Panc1 (cell line): ENCODE measurements at regions not wholly inside any gene's neighbourhood (a gene's known extent, or its start where the extent isn't known, plus 50 kb on each side); places are given as distances from the start of the nearest gene placed in this dataset.

Experiments
- POLR2AphosphoS5 ChIP-seq: IDR thresholded peaks from 2 replicates; pipeline ENCODE4 v1.6.1; 2012; ENCODE audit warnings: mild to moderate bottlenecking, low read depth, low read length, moderate library complexity
- TCF7L2 ChIP-seq: IDR thresholded peaks from 2 replicates; pipeline ENCODE4 v1.6.1; 2011; ENCODE audit warnings: mild to moderate bottlenecking, low read depth, low read length, inconsistent platforms
- TF ChIP-seq, protein P1 (sequence below): fragments of 450-650 bp; IDR thresholded peaks from 2 replicates; pipeline ENCODE4 v1.5.1; 2017; ENCODE audit warnings: mild to moderate bottlenecking
- TF ChIP-seq, protein P2 (sequence below), 2 experiments: IDR thresholded peaks; 2 replicates each; pipeline ENCODE4 v1.6.1; 2011 to 2012; ENCODE audit warnings: low read depth in 2 of 2, control low read depth in 1 of 2, low read length in 1 of 2, mild to moderate bottlenecking in 1 of 2, moderate library complexity in 1 of 2; ENCODE audit not compliant: insufficient read depth in 1 of 2

DNA sequence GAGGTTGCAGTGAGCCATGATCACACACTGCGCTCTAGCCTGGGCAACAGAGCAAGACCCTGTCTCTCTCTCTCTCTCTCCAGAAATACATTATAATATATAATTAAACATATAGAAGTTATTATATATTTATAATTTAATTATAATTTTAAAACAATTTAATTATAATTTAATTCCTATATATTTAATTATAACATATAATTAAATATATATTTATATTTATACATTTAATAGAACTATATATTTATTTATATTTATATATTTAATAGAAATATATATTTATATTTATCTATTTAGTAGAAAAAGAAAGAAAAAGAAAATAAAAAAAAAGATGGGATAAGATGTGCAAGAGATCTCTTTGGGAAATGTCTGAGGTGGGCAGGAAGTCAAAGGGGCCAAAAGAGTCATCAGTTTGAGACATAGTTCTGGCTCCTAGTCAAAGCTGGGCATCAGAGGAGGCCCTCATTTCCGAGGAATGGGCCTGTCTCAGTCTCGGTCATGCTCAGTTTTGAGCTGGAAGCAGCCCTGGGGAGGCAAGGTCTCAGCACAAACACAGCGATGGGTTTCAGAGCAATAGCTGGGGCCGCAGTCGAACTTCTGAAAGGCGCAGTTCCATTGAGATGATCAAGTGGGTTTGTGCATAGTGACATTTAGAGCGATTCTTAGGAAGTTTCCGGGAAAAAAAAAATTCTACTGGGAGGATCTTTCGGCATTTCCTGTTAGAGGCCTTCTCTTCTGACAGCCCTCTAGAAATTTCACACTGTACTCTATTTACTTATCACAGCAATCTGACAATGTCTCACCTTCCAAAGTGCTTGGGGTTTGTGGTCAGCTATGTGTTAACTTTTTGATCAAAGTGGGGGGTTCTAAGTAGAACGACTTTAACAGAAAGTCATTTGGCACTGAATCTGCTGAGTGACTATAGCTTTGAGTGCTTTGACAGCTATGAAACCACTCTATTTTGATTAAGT, 58.7 kb upstream of the GZMB start:
- TF ChIP-seq, protein P1, sequence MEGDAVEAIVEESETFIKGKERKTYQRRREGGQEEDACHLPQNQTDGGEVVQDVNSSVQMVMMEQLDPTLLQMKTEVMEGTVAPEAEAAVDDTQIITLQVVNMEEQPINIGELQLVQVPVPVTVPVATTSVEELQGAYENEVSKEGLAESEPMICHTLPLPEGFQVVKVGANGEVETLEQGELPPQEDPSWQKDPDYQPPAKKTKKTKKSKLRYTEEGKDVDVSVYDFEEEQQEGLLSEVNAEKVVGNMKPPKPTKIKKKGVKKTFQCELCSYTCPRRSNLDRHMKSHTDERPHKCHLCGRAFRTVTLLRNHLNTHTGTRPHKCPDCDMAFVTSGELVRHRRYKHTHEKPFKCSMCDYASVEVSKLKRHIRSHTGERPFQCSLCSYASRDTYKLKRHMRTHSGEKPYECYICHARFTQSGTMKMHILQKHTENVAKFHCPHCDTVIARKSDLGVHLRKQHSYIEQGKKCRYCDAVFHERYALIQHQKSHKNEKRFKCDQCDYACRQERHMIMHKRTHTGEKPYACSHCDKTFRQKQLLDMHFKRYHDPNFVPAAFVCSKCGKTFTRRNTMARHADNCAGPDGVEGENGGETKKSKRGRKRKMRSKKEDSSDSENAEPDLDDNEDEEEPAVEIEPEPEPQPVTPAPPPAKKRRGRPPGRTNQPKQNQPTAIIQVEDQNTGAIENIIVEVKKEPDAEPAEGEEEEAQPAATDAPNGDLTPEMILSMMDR, result no peak
- TF ChIP-seq, protein P2, sequence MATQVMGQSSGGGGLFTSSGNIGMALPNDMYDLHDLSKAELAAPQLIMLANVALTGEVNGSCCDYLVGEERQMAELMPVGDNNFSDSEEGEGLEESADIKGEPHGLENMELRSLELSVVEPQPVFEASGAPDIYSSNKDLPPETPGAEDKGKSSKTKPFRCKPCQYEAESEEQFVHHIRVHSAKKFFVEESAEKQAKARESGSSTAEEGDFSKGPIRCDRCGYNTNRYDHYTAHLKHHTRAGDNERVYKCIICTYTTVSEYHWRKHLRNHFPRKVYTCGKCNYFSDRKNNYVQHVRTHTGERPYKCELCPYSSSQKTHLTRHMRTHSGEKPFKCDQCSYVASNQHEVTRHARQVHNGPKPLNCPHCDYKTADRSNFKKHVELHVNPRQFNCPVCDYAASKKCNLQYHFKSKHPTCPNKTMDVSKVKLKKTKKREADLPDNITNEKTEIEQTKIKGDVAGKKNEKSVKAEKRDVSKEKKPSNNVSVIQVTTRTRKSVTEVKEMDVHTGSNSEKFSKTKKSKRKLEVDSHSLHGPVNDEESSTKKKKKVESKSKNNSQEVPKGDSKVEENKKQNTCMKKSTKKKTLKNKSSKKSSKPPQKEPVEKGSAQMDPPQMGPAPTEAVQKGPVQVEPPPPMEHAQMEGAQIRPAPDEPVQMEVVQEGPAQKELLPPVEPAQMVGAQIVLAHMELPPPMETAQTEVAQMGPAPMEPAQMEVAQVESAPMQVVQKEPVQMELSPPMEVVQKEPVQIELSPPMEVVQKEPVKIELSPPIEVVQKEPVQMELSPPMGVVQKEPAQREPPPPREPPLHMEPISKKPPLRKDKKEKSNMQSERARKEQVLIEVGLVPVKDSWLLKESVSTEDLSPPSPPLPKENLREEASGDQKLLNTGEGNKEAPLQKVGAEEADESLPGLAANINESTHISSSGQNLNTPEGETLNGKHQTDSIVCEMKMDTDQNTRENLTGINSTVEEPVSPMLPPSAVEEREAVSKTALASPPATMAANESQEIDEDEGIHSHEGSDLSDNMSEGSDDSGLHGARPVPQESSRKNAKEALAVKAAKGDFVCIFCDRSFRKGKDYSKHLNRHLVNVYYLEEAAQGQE (IDR thresholded peaks at IDR 0.05; ENCODE audit: insufficient read depth in 1 of 2, low read depth in 2 of 2, low read length in 1 of 2), result no peak
- TF ChIP-seq TCF7L2, result no peak
- TF ChIP-seq POLR2AphosphoS5, result no peak
